Ramos (cell line): ENCODE measurements at regions not wholly inside any gene's neighbourhood (a gene's known extent, or its start where the extent isn't known, plus 50 kb on each side); places are given as distances from the start of the nearest gene placed in this dataset.

Source experiments
- in situ Hi-C: fragments of 300-500 bp; cut with MboI; formaldehyde crosslinking; loops from one replicate; pipeline ENCODE4 v1.14.3; 2022; ENCODE audit warnings: low sequenced_read_pairs; ENCODE audit not compliant: unreplicated experiment

GRCh38 chr5:74332682-74333081 is 307.8 kb downstream of the ENC1 start:
- in situ Hi-C loops = no loop called here

DNA sequence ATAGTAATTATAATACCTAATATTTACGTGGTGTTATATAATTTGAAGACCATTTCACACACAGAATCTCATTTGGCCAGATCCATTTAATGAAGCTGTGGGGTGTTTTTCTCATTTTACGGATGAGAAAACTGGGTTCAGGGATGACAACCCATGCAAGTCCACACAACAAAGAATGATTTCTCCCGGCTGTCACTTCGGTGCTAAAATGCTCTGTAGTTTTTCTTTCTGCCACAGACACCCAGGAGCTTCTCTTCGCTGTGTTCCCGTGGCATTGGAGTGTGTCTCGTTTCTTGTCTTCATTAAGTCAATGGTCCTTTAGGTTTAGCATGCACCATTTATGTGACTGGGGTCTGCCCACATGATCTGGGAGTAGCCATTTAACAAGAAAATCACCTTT is 308.5 kb downstream of the ENC1 start:
- in situ Hi-C loops = no loop called here

GRCh38 chr5:74328221-74328630 is 312.3 kb downstream of the ENC1 start:
- in situ Hi-C loops = no loop called here

DNA sequence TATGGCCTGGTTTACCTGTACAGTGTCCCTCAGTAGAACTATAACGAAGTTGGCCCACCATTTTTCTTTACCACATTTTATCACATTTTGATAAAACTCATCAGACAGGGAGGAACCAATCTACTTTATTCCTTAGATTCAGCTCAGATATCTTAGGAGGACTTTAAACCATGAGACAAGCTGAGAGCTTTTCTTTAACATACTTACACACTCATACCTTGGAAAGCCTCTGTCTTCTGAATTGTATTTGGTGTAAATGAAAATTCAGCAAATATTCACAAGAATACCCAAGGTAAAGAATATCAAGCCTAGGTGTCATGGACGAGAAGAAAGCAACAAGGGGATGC is 313.2 kb downstream of the ENC1 start:
- in situ Hi-C loops = no loop called here

DNA sequence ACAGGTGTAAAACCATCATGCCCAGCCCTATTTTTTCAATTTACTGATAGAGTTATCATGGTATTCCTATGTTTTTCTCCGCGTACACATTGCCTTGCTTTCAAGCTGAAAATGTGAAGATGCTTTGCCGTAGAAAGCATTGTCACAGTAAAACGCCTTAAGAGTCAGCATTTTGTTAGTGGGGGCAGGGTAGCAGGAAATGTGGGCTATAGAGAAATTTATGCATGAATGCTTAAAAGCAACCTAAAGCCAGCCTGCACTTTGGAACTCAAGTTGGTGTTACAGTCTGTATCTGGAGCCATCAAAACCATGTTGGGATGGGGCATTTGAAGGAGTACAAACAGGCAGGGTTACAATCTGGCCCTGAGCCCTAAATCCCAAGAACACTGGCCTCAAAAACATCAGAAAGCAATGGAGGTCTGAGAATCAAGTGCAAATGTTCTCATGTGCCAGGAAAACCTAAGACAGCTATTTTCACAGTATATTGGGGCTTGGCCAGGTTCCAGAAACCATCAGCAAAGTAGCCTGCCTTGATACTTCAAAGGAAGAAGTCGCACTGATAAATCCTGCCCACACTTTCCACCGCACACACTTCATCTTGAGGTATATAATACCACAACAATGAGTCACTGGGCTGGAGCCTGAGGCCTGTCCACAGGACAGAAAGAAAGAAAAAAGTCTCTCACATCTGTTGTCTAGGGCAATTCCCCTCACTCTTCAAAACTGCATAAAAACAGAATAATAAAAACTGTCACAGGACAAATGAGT is 313.8 kb downstream of the ENC1 start:
- in situ Hi-C loops = no loop called here

DNA sequence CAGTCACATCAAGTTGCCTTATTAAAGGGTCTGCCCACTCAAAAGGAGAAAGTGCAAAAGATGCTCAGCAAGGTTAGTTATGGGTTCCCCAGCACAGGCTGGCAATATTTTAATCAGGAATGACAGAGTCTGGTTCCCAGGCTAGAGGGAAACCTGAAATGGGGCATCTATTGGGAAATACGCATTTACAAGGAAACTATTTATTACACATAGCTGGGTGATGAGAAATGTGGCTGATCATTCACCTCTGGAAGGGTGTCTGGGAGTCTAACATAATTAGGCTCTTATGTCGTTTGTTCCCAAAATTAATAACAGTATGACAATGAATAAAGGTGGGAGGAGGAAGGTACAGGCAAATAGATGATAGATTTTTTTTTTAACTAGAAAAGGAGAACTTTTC is 314.7 kb downstream of the ENC1 start:
- in situ Hi-C loops = no loop called here

GRCh38 chr5:74324556-74324955 is 316.0 kb downstream of the ENC1 start:
- in situ Hi-C loops = no loop called here

GRCh38 chr5:74322944-74323343 is 317.6 kb downstream of the ENC1 start:
- in situ Hi-C loops = no loop called here

GRCh38 chr5:74322191-74322590 is 318.3 kb downstream of the ENC1 start:
- in situ Hi-C loops = no loop called here

- in situ Hi-C loops = no loop called here
Measured at GRCh38 chr5:74321326-74321725, 319.2 kb downstream of the ENC1 start.

DNA sequence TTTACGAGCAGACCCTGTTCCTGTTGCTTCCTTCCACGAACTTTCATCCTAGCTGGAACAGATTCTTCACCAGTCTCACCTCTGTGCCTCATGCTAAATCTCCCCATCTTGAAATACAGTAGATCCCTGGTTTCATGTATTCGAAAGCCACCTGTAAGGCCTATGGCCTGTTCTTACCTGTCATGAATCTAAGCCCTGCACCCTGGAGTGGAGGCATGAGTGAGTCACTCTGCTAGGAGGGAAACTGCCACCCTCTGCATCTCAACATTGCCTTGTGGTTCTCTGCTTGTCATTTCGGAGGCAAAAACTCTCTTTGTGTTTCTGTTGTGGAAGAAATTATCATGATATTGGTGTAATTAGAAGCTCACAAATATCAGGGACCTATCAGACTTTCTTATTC is 320.0 kb downstream of the ENC1 start:
- in situ Hi-C loops = no loop called here

GRCh38 chr5:74319076-74319475 is 321.5 kb downstream of the ENC1 start:
- in situ Hi-C loops = no loop called here

DNA sequence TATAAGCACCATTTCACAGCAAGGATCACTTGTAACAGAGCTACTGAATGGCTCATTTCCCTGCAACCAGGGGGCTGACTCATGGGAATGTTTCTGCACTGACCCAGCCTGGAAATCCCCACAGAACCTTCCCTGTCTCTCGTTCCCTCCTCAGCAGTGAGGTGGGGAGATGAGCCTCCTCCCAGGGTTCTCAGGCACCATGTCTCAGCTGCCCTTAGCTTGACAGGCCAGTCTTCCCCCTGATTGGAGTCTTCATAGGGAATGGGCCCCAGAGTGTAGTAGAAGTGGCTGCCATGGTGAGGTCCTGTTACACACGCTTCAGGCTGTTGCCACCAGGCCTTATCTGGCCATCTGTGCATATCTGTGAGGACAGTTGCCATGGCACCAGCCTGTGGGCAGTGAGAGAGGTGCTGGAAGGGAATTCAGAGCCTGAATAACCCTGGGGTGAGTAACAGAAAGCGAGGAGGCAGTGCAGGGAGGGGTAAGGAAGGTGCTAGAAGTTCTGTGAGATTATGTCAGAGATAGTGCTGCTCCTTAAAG is 324.4 kb downstream of the ENC1 start:
- in situ Hi-C loops = no loop called here

DNA sequence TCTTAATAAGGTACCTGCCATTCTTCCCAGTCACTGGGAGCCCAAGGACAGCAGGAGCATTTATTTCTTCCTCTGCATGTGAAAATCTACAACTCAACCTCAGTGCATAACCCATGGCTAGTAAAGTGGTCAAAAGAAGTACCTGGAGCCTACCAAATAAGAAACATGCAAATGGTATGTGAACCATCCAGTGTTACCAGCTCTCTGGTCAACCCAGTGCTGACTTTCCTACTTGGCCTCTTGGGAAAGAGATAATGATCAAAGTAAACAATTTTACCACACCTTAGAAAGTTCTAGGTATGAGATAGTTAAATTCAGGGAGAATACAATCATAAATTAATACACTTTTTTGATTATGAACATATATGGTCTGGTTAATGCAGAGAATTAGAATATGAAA is 325.6 kb downstream of the ENC1 start:
- in situ Hi-C loops = no loop called here

GRCh38 chr5:74313896-74314295 is 326.6 kb downstream of the ENC1 start:
- in situ Hi-C loops = no loop called here

GRCh38 chr5:74312746-74313145 is 327.8 kb downstream of the ENC1 start:
- in situ Hi-C loops = no loop called here

GRCh38 chr5:74311961-74312360 is 328.6 kb downstream of the ENC1 start:
- in situ Hi-C loops = no loop called here

DNA sequence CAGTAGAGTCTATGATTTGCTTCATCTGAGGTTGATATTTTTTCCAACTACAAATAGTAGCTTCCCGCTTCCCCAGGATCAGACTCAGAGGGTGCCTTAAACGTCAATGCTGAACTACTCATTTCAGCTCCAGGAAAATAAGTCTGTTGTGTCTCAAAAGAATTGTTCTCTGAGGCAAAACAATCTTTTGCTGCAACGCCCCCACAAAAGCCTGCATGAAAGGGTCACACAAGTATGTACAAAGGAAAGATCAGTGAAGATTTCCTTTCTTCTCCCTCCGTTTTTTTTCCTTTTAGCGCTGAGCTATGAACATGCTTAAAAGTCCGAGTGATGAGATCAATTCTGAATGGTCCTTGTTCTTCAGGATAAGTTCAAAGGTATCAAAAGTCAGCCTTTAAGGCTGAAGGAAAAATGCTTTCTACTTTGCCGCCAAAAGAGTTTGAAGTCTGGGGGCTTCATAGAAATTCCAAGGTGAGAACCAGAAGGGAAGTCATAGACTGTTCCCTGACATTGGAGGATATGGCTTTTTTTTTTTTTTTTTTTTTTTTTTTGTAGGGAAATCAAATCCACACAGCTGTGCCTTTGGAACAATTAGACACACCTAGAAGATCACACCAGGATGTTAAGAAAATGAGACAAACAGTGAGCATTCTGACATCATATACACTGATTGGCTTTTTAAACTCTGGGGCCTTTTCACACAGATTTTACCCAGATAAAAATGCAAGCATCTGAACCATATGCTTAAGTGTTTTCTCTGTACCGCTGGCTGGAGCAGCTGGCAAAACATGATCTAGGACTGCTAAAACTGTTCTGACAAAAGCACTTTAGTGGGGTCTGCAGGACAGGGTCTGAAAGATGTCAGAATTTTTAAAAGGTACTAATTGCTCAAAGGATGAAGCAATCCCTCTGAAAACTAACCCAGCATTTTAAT is 329.3 kb downstream of the ENC1 start:
- in situ Hi-C loops = no loop called here

DNA sequence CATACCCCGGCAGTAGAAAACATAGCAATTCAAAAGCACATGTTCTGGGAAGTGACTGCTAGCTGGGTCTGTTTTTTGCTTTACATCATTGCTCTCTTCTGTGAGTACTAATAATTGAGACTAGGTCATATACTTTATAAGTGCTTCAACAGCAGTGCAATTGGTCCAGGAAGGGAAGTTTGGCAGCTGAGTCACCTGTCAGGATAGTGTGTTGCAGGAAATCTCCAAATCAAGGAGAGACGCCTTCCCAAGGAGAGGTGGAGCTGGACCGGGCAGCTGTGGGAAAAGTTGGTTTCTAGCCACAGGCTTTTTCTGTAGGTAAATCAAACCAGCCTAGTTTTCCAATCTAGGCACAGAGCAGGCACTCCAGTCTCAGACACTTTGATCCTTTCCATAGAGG is 330.1 kb downstream of the ENC1 start:
- in situ Hi-C loops = no loop called here

DNA sequence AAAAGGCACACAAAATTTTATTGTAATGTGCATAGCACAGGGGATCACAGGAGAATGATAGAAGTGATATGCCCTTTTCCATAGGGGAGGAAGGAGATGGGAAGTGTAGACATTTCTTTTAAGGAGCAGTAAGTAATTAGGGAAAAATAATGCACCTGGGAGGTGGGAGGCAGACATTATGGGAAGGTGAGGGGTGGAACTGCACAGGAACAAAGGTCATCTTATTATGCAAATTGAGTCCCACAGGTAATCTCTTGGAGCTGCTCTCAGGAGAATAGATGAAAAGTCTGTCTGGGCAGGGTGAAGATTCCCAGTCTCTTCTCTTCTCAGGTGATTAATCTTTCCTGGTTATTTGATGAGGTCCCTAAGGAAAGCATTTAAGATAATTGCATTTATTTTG is 331.5 kb downstream of the ENC1 start:
- in situ Hi-C loops = no loop called here

- in situ Hi-C loops = no loop called here
Measured at GRCh38 chr5:74306845-74307244, 333.7 kb downstream of the ENC1 start.
